K562 (cell line): ENCODE measurements at regions not wholly inside any gene's neighbourhood (a gene's known extent, or its start where the extent isn't known, plus 50 kb on each side); places are given as distances from the start of the nearest gene placed in this dataset.

Source experiments
- ATAC-seq: fragments of 200-7000 bp; cut with Tn5 transposase; 3 replicates; pipeline ENCODE4 v1.9.1; 2020; ENCODE audit warnings: moderate library complexity
- BruUV-seq: library from RNA; stranded (reverse); fragments of 400-500 nt; replicated peaks from 2 replicates; lab custom pipeline; 2021; lab: Mats Ljungman, UMichigan
- CTCF ChIA-PET: fragments of 300-600 bp; formaldehyde crosslinking; extraction: SDS; loops from one replicate; lab custom pipeline; 2021; ENCODE audit warnings: low intra/inter-chr PET ratio; lab: Yijun Ruan, JAX
- POLR2A ChIA-PET: fragments of 300-600, 350-650 bp; sonication (Branson Sonifier 250); formaldehyde crosslinking; extraction: SDS; loops from one replicate; lab custom pipeline; 2021; ENCODE audit warnings: antibody characterized with exemption, inconsistent platforms; lab: Yijun Ruan, JAX
- DNase-seq, 4 experiments: peaks; one replicate each; pipeline versions ENCODE4 v3.0.0 to v3.0.0-alpha.2; 2011 to 2018; ENCODE audit warnings: low spot score in 3 of 4, mixed read lengths in 3 of 4; ENCODE audit errors: extremely low read depth in 1 of 4
- FAIRE-seq: peaks from 2 replicates; lab custom pipeline; 2011; peaks lifted over from hg19 to GRCh38; lab: Jason Lieb, UNC
- H2AFZ ChIP-seq: 2 replicates; pipeline ENCODE4 v1.6.0; 2011; ENCODE audit warnings: low read depth, low read length, control low read depth, inconsistent platforms
- H3K27ac ChIP-seq: fragments of 200-600 bp; 3 replicates; pipeline ENCODE4 v1.8.0; 2011; ENCODE audit warnings: low read depth, mild to moderate bottlenecking, control low read depth, inconsistent platforms, low read length, moderate library complexity, mixed read lengths; ENCODE audit errors: extremely low read depth
- H3K27me3 ChIP-seq, 2 experiments: fragments of 300-600 bp in 1 of 2; 2 replicates in 1 of 2; 3 replicates in 1 of 2; pipeline versions ENCODE4 v1.6.0 to v1.8.0; 2011; ENCODE audit warnings: inconsistent platforms in 2 of 2, low read length in 2 of 2, mild to moderate bottlenecking in 1 of 2, mixed read lengths in 1 of 2, moderate library complexity in 1 of 2; ENCODE audit not compliant: control insufficient read depth in 2 of 2, insufficient read depth in 2 of 2
- H3K36me3 ChIP-seq: fragments of 300-600 bp; 3 replicates; pipeline ENCODE4 v1.8.0; 2011; ENCODE audit warnings: mild to moderate bottlenecking, low read length, inconsistent platforms; ENCODE audit not compliant: control insufficient read depth, insufficient read depth
- H3K4me1 ChIP-seq, 2 experiments: fragments of 200-600 bp in 1 of 2; replicated peaks in 1 of 2; 2 replicates in 1 of 2; 3 replicates in 1 of 2; pipeline versions ENCODE4 v1.5.1 to v1.8.0; 2011; ENCODE audit warnings: inconsistent platforms in 2 of 2, low read length in 2 of 2, mild to moderate bottlenecking in 1 of 2, mixed read lengths in 1 of 2, moderate library complexity in 1 of 2; ENCODE audit not compliant: control insufficient read depth in 2 of 2, insufficient read depth in 2 of 2
- H3K4me2 ChIP-seq: 2 replicates; pipeline ENCODE4 v1.6.1; 2011; ENCODE audit warnings: low read length, control low read depth, inconsistent platforms, mixed read lengths; ENCODE audit not compliant: insufficient read depth
- H3K4me3 ChIP-seq: fragments of 200-600 bp; sonication (generic), shearing (Covaris generic); 2 replicates; pipeline ENCODE4 v1.5.1; 2016; ENCODE audit warnings: control low read depth, inconsistent platforms
- H3K79me2 ChIP-seq: fragments of 200-600 bp; 3 replicates; pipeline ENCODE4 v1.8.0; 2011; ENCODE audit warnings: low read length, inconsistent platforms; ENCODE audit not compliant: control insufficient read depth, insufficient read depth
- H3K9ac ChIP-seq, 2 experiments: 2 replicates each; pipeline versions ENCODE4 v1.6.0 to v1.6.1; 2011; ENCODE audit warnings: low read depth in 2 of 2, low read length in 2 of 2, control low read depth in 1 of 2, inconsistent platforms in 1 of 2, mild to moderate bottlenecking in 1 of 2, mixed read lengths in 1 of 2; ENCODE audit not compliant: insufficient read depth in 1 of 2
- H3K9me1 ChIP-seq: one replicate; pipeline ENCODE4 v1.6.0; 2011; ENCODE audit warnings: inconsistent platforms, mild to moderate bottlenecking, low read length, moderate library complexity; ENCODE audit not compliant: control insufficient read depth, insufficient read depth
- H3K9me3 ChIP-seq: replicated peaks from 2 replicates; pipeline ENCODE4 v1.5.1; 2011; ENCODE audit warnings: low read depth, low read length, inconsistent platforms; ENCODE audit not compliant: control insufficient read depth, insufficient read depth
- H4K20me1 ChIP-seq: replicated peaks from 2 replicates; pipeline ENCODE4 v1.6.1; 2011; ENCODE audit warnings: low read length, inconsistent platforms, mixed read lengths; ENCODE audit not compliant: control insufficient read depth, insufficient read depth
- REST ChIP-seq, 2 experiments: fragments of 450-650 bp; formaldehyde crosslinking in 1 of 2; IDR thresholded peaks; 2 replicates each; pipeline versions ENCODE4 v1.4.0 to v1.6.1; 2014 to 2020; ENCODE audit warnings: mild to moderate bottlenecking in 2 of 2, borderline replicate concordance in 1 of 2, low read depth in 1 of 2
- SAP30 ChIP-seq: fragments of 200-600 bp; sonication (generic); IDR thresholded peaks from 2 replicates; pipeline ENCODE4 v1.6.1; 2012; ENCODE audit warnings: borderline replicate concordance, low read depth, mild to moderate bottlenecking, moderate library complexity, low read length, control low read depth, inconsistent platforms; ENCODE audit not compliant: insufficient read depth, poor library complexity, severe bottlenecking
- WGBS: fragments of 100-300 bp; shearing (Covaris generic); methylation state at CpG from one replicate; pipeline ENCODE4 v1.1.6; 2016; ENCODE audit warnings: low coverage, mixed read lengths; ENCODE audit not compliant: insufficient coverage; ENCODE audit errors: missing lambda C conversion rate; 5-methylcytosine and 5-hydroxymethylcytosine counted together
- in situ Hi-C: fragments of 300-500 bp; cut with MboI; formaldehyde crosslinking; loops from 4 replicates; pipeline ENCODE4 v1.15.0; 2018; ENCODE audit warnings: inconsistent platforms, mixed read lengths
- intact Hi-C: fragments of 100-400 bp; cut with micrococcal nuclease; formaldehyde crosslinking; loops from 2 replicates; pipeline ENCODE4 v1.14.2; 2022

- POLR2A ChIA-PET = interaction anchor here (0.6 to 1.1 kb wide), 2 partner anchors 9 to 216 kb away, joined by 3 read pairs; no protein-coding TSS in a partner anchor
These were observed 758.9 kb downstream of the UQCRFS1 start for GRCh38 chr19:28454083-28454482.

More at GRCh38 chr19:28454083-28454482, 758.9 kb downstream of the UQCRFS1 start:
- peaks cover 3% of the 10 kb centered on the region in 2 experiments; a peak in 3 of 5 replicates for H3K4me1 ChIP-seq
- peak overlapping the region; percentile 27; the same call in 1 of the 3 replicates for H3K27ac ChIP-seq
- no peak for FAIRE-seq
- no peak overlapping the region for H3K4me3 ChIP-seq
- WGBS = 35% methylated on average over 3 of the region's 3 CpGs
- no peaks in the 10 kb centered on the region for H3K9me3 ChIP-seq
- H3K4me2 ChIP-seq = no peak overlapping the region; the same call in 1 of the 2 replicates
- H3K9me1 ChIP-seq = peaks cover 4% of the 10 kb centered on the region
- ATAC-seq = peak; percentile 70
- H3K79me2 ChIP-seq = peaks cover 68% of the 10 kb centered on the region
- H4K20me1 ChIP-seq = peaks cover 12% of the 10 kb centered on the region
- no peaks in the 10 kb centered on the region for H3K27me3 ChIP-seq
- in situ Hi-C loops (loop anchor here (10.0 kb wide), 1 partner anchor 421 kb away; no protein-coding TSS in a partner anchor), intact Hi-C loops (no loop called here)
- TF ChIP-seq REST (IDR thresholded peaks at IDR 0.05; ENCODE audit: borderline replicate concordance) (peak; percentile 27), REST (CRISPR knock-in tag; IDR thresholded peaks at IDR 0.05; ENCODE audit: low read depth) (no peak), SAP30 (no peak)
- H3K9ac ChIP-seq = no peak overlapping the region
- peaks cover 80% of the 10 kb centered on the region for H3K36me3 ChIP-seq
- no peak overlapping the region for H2AFZ ChIP-seq
- CTCF ChIA-PET = no interaction called here
- DNase-seq = peak in 1 of 4 experiments; percentile 26
- BruUV-seq = no TSS peak
